Left hindlimb (tissue), 1 donor: ENCODE measurements at regions not wholly inside any gene's neighbourhood (a gene's known extent, or its start where the extent isn't known, plus 50 kb on each side); places are given as distances from the start of the nearest gene placed in this dataset.

Experiments
- DNase-seq: peaks from one replicate; pipeline ENCODE4 v3.0.0-alpha.2; 2018

GRCh38 chr10:117638200-117638599 is 95.7 kb downstream of the EMX2 start:
- DNase-seq = no peak

- no peak for DNase-seq
Measured at GRCh38 chr10:117638664-117639200, 96.2 kb downstream of the EMX2 start.

- no peak for DNase-seq
Measured at GRCh38 chr10:117640406-117640805, 97.9 kb downstream of the EMX2 start.

- DNase-seq = no peak
Measured at GRCh38 chr10:117646718-117647117, 104.2 kb downstream of the EMX2 start.

- no peak for DNase-seq
Measured at GRCh38 chr10:117647306-117647705, 104.8 kb downstream of the EMX2 start.

GRCh38 chr10:117651121-117651520 is 108.6 kb downstream of the EMX2 start:
- no peak for DNase-seq

- no peak for DNase-seq
Measured at GRCh38 chr10:117652228-117653169, 110.0 kb downstream of the EMX2 start.

- no peak for DNase-seq
Measured at GRCh38 chr10:117653170-117653515, 110.6 kb downstream of the EMX2 start.

- no peak for DNase-seq
Measured at GRCh38 chr10:117654105-117654504, 111.6 kb downstream of the EMX2 start.

GRCh38 chr10:117656385-117657367 is 114.1 kb downstream of the EMX2 start:
- DNase-seq = no peak

GRCh38 chr10:117661316-117661715 is 118.8 kb downstream of the EMX2 start:
- DNase-seq = no peak

- DNase-seq = no peak
Measured at GRCh38 chr10:117662126-117662525, 119.6 kb downstream of the EMX2 start.

GRCh38 chr10:117662751-117663540 is 120.4 kb downstream of the EMX2 start:
- DNase-seq = no peak

- no peak for DNase-seq
Measured at GRCh38 chr10:117663750-117664149, 121.2 kb downstream of the EMX2 start.

GRCh38 chr10:117664288-117664687 is 121.7 kb downstream of the EMX2 start:
- DNase-seq = no peak

GRCh38 chr10:117666166-117666565 is 123.6 kb downstream of the EMX2 start:
- peak; percentile 53 for DNase-seq

GRCh38 chr10:117666965-117667364 is 124.4 kb downstream of the EMX2 start:
- DNase-seq = no peak

- DNase-seq = no peak
Measured at GRCh38 chr10:117667831-117668230, 125.3 kb downstream of the EMX2 start.

GRCh38 chr10:117668327-117669008 is 125.9 kb downstream of the EMX2 start:
- DNase-seq = no peak

- DNase-seq = no peak
Measured at GRCh38 chr10:117669122-117669521, 126.6 kb downstream of the EMX2 start.

- no peak for DNase-seq
Measured at GRCh38 chr10:117670116-117670904, 127.8 kb downstream of the EMX2 start.
